Activated CD4-positive, alpha-beta T cell treated with anti-CD3 and anti-CD28 coated beads, Interleukin-2, amount 50 U/mL, for 1 hour (primary cell): ENCODE measurements at regions not wholly inside any gene's neighbourhood (a gene's known extent, or its start where the extent isn't known, plus 50 kb on each side); places are given as distances from the start of the nearest gene placed in this dataset.

Experiments
- DNase-seq: peaks from one replicate; pipeline ENCODE4 v3.0.0-alpha.2; 2020

- no peak for DNase-seq
Measured at GRCh38 chr6:40714576-40715564, 127.7 kb upstream of the LRFN2 start.

- no peak for DNase-seq
Measured at GRCh38 chr6:40714143-40714542, 127.0 kb upstream of the LRFN2 start.

- no peak for DNase-seq
Measured at GRCh38 chr6:40713002-40713719, 126.0 kb upstream of the LRFN2 start.

GRCh38 chr6:40710626-40711330, 123.6 kb upstream of the LRFN2 start:
- no peak for DNase-seq

GRCh38 chr6:40708049-40708448, 120.9 kb upstream of the LRFN2 start:
- DNase-seq, result no peak

- DNase-seq, result no peak
Measured at GRCh38 chr6:40706178-40706577, 119.0 kb upstream of the LRFN2 start.

- DNase-seq, result no peak
Measured at GRCh38 chr6:40705354-40705753, 118.2 kb upstream of the LRFN2 start.

GRCh38 chr6:40701352-40702007, 114.3 kb upstream of the LRFN2 start:
- DNase-seq, result no peak

GRCh38 chr6:40700006-40700580, 112.9 kb upstream of the LRFN2 start:
- DNase-seq, result no peak

GRCh38 chr6:40695750-40696415, 108.7 kb upstream of the LRFN2 start:
- DNase-seq, result no peak

GRCh38 chr6:40695114-40695513, 108.0 kb upstream of the LRFN2 start:
- no peak for DNase-seq

- no peak for DNase-seq
Measured at GRCh38 chr6:40693768-40694167, 106.6 kb upstream of the LRFN2 start.

- DNase-seq, result no peak
Measured at GRCh38 chr6:40692337-40692736, 105.2 kb upstream of the LRFN2 start.

GRCh38 chr6:40689185-40689584, 102.0 kb upstream of the LRFN2 start:
- no peak for DNase-seq

- DNase-seq, result no peak
Measured at GRCh38 chr6:40688214-40688761, 101.1 kb upstream of the LRFN2 start.

GRCh38 chr6:40685862-40686261, 98.7 kb upstream of the LRFN2 start:
- no peak for DNase-seq

- DNase-seq, result no peak
Measured at GRCh38 chr6:40681622-40682021, 94.5 kb upstream of the LRFN2 start.

- DNase-seq, result no peak
Measured at GRCh38 chr6:40678941-40679340, 91.8 kb upstream of the LRFN2 start.

- DNase-seq, result no peak
Measured at GRCh38 chr6:40674170-40674569, 87.0 kb upstream of the LRFN2 start.

- no peak for DNase-seq
Measured at GRCh38 chr6:40672087-40672486, 84.9 kb upstream of the LRFN2 start.

GRCh38 chr6:40671694-40672050, 84.5 kb upstream of the LRFN2 start:
- no peak for DNase-seq
